HG03139 (cell line): ENCODE measurements at regions not wholly inside any gene's neighbourhood (a gene's known extent, or its start where the extent isn't known, plus 50 kb on each side); places are given as distances from the start of the nearest gene placed in this dataset.
"Not testable (repeated sequence)": the region's sequence is repeated elsewhere in the genome, so short reads cannot be mapped to it uniquely, and the experiment has no call there.

ENCODE experiments used
- ATAC-seq: cut with Tn5 transposase; IDR thresholded peaks from one replicate; pipeline ENCODE4 v1.9.1; 2021; ENCODE audit not compliant: unreplicated experiment

GRCh38 chr2:16195681-16196070 is 255.3 kb downstream of the MYCN start:
- ATAC-seq, result no peak

DNA sequence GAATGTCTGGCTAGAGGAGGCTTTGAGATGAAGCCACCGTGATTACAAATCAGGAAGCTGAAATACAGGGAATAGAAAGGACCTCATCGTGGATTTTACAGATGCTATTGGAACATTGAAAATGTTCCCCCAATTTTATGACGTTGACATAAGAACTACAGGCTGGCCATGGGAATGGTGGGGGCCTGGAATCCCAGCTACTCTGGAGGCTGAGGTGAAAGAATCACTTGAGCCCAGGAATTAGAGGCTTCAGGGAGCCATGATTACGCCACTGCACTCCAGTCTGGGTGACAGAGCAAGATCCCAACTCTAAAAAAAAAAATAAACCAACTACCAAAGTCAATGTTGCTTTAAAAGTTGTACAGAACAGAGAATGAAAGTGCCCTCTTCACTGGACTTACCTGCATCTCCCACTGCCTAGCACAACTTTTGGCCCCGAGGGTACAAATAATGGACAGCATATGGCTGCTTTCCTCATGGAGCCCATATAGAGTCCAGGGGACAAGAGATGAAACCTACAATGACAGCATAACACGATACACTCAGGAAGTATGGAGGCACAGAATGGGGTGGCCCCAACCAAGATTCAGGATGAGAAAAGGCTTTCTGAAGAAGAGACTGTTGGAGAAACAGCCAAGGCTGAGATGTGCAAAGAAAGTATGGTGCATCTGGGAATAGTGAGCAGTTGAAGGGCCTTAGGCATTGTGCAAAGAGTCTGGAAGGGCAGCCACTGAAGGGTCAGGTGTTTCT is 254.8 kb downstream of the MYCN start:
- ATAC-seq, result no peak

- ATAC-seq, result no peak
These were observed 254.2 kb downstream of the MYCN start for GRCh38 chr2:16194530-16194929.

- no peak for ATAC-seq
These were observed 253.7 kb downstream of the MYCN start for GRCh38 chr2:16194096-16194390.

GRCh38 chr2:16192416-16193216 is 252.3 kb downstream of the MYCN start:
- no peak for ATAC-seq

GRCh38 chr2:16191431-16192200 is 251.3 kb downstream of the MYCN start:
- ATAC-seq, result no peak

DNA sequence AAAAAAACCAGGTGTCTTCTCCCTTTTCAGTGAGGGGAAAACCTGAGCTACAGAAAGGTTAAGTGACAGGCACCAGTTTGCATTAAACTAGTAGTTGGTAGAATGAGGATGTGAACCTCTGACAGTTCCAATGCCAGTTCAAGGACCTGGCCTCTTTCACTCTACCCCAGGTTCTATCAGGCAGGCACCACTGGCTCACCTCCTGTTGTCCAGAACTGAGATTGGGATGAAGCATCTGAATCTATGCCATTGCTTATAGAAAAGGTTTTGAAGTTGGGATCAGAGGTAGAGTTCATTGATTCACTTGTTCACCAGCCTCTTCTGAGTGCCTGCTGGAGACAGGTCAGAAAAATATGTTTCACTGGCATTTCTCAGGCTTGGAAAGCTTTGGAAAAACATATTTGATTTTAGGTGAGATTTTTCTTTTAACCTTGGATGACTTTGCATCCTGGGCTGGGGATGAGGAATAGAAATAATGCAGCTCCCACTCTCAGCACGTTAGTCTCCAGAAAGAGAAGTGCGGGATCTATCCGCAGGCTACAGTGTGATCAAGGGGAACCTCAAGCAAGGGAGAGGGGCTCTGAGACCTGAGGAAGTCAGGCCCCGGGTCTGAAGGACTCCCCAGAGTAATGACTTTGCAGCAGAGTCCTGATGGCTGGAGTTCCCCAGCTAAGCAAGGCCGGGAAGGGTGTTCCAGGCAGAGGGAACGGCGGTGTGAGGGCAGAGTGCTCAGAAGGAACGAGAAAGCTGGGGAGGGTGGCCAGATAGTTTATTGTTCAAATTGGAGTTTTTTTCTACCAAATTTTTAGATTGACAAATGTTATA is 250.3 kb downstream of the MYCN start:
- no peak for ATAC-seq

GRCh38 chr2:16189836-16190160 is 249.4 kb downstream of the MYCN start:
- ATAC-seq, result no peak

GRCh38 chr2:16189029-16189835 is 248.9 kb downstream of the MYCN start:
- ATAC-seq, result no peak

- no peak for ATAC-seq
These were observed 248.0 kb downstream of the MYCN start for GRCh38 chr2:16188261-16188890.

DNA sequence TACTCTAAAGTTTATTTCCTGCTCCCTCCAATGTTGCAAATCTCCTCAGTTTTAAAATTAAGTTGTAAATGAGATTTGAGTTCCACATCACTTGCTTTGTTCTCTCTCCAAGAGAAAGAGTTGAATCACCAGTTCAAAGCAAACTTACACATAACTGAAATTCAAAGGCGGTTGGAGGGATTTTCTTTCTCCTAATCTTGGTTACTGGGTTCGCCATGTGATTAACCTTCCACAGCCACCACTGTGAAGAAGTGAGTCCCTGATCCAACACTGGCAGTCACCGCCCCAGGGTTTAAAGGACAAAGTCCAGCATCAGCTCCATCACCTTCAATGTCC is 247.1 kb downstream of the MYCN start:
- no peak for ATAC-seq

- ATAC-seq, result no peak
These were observed 246.5 kb downstream of the MYCN start for GRCh38 chr2:16186661-16187481.

DNA sequence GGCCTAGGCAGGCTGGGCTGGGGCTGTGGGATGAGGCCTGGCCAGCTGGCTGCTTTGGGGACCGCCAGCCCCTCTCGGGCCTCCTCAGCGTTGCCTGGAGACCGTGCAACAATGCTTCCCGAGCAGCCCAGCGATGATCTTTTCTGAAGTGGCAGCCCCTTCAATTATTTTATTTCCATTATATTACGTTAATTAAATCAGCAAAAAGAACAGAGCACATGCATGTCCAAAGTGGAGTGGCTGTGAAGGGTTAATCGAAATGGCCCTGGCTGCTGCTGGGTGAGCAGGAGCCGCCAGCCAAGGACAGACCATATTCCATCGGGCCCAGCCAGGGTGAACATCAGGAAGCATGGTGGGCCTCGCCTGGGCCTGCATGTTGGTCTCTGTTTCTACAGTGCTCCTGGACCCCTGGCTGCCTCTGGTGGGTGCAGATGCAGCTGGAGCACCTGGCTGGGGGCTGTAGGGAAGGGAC is 245.5 kb downstream of the MYCN start:
- no peak for ATAC-seq

GRCh38 chr2:16184945-16185660 is 244.8 kb downstream of the MYCN start:
- no peak for ATAC-seq

DNA sequence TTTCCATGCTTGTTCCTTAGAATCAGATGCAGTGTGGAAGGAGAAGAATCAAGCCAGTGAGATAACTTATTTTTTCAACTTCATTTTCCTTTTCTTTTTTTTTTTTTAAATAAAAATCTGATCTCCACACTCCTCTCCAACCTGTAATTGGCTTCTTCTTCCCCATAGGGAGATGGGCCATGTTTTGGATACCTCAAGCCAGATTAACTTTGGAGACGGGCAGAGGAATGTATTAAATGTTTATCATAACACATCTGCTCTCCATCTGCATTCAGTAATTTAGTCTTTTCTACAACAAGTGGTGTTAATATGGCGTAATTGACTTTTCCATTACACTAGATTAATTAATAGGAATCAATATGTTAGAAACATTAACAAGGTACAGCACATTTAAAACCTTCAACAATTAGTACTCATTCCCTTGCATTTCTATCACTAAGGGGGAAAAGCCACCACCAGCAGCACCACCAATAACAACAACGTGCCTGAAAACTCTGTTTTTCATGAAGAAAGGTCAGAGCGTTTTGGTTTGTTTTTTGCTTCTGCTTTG is 244.1 kb downstream of the MYCN start:
- no peak for ATAC-seq

DNA sequence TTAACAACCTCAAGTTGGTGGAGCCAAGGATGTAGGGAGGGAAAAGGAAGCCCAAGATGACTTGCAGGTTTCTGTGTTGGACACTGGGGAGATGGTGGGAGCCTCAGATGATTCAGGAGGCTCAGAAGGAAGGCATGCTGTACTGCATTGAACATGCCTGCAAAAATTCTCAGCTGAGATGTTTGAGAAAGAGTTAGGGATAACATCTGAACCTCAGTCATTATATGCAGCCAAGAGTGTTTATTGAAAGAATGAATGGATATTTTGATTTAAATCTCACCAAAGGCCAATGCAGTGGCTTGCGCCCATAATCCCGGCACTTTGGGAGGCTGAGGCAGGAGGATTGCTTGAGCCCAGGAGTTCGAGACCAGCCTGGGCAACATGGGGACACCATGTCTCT is 243.0 kb downstream of the MYCN start:
- ATAC-seq, result no peak

GRCh38 chr2:16182841-16183240 is 242.5 kb downstream of the MYCN start:
- no peak for ATAC-seq

DNA sequence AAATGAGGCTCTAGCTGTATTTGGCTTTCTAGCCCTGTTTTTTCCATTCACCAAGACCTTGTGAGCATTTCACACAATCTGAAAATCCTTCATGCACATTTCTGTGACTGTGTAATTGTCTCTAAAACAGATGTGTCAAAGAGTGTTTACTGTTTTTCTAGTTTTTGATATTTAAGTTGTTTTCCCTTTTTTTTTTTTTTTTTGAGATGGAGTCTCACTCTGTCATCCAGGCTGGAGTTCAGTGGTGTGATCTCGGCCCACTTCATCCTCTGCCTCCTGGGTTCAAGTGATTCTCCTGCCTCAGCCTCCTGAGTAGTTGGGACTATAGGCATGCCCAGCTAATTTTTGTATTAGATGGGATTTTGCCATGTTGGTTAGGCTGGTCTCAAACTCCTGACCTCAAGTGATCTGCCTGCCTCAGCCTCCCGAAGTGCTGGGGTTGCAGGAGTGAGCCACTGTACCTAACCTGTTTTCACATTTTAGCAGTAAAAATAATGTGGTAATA is 242.0 kb downstream of the MYCN start:
- ATAC-seq, result not testable (repeated sequence)
